ENCODE measurements at regions not wholly inside any gene's neighbourhood (a gene's known extent, or its start where the extent isn't known, plus 50 kb on each side); places are given as distances from the start of the nearest gene placed in this dataset.
"Not testable (repeated sequence)": the region's sequence is repeated elsewhere in the genome, so short reads cannot be mapped to it uniquely, and the experiment has no call there.

DNA sequence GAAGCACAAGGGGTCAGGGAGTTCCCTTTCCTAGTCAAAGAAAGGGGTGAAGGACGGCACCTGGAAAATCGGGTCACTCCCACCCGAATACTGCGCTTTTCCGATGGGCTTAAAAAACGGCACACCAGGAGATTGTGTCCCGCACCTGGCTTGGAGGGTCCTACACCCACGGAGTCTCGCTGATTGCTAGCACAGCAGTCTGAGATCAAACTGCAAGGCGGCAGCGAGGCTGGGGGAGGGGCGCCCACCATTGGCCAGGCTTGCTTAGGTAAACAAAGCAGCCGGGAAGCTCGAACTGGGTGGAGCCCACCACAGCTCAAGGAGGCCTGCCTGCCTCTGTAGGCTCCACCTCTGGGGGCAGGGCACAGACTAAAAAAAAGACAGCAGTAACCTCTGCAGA, 303.3 kb upstream of the GRM3 start:
- DNase-seq: not testable (repeated sequence)

DNA sequence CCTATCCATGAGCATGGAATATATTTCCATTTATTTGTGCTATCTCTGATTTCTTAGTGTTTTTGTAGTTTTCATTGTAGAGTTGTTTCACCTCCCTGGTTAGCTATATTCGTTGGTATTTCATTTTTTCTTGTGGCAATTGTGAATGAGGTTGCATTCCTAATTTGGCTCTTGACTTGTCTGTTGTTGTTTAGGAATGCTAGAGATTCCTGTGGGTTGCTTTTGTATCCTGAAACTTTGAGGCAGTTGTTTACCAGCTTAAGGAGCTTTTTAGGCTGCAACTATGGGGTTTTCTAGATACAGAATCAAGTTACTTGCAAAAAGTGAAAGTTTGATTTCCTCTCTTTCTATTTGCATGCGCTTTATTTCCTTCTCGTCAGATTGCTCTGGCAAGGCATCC, 304.7 kb upstream of the GRM3 start:
- DNase-seq: no peak

DNA sequence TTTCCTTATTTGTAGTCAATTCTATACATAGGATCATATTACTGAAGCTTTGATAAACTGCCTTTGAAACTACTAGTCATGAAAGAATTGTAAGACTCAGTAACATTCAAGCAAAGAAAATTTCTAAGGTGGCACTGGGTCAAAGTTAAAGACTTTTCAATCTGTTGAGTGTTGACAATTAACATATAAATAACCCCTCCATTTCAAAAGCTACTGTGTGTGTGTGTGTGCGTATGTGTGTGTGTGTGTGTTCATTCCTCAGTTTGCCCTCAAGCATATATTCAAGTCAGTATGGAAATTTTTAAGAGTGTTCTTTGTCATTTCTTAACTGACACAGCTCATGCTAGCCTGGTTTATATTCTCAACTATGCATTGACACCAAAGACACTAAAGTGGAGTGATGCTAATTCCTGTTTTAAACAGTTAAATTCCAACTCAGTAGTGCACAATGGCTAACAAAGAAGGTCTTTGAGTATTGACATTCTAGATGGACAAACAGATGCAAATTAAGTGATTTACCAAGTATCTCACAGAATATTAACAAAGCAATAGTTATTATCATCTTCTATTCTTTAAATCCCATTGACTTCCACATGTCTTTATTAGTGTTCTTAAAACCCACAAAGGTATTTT, 314.8 kb upstream of the GRM3 start:
- no peak for DNase-seq

DNA sequence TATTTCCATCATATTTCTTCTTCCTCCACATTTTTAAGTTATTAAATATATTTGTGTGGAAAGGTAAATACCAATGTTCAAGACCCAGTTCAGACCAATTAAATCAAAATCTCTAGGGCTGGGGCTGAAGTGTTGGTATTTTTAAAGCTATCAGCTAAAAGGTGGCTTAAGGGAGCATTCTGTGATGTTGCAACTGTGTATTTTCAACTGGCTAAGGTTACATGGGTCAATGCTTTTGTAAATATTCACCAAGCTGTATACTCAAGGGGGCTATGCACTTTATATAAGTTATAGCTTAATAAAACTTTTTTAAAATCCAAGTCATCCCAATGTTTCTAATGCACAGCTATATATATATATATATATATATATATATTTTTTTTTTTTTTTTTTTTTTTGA, 316.9 kb upstream of the GRM3 start:
- DNase-seq: no peak

DNA sequence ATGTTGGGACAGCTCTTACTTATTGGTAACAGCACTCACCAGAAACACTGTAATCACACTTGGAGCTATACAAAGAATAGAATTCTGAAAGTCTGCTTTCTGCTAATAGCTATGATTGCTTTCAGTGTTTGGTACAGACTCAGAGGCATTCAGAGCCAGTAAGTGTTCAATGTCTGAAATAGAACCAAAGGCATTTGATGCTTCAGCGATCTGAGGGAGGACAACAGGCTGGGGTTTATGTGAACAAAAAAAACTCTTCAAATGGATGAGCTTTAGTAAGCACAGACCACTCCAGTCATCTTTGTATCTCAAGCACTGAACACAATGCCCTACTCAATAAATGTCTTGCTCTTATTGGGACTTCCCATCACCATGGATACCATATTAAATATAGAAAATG, 322.8 kb upstream of the GRM3 start:
- no peak for DNase-seq

DNA sequence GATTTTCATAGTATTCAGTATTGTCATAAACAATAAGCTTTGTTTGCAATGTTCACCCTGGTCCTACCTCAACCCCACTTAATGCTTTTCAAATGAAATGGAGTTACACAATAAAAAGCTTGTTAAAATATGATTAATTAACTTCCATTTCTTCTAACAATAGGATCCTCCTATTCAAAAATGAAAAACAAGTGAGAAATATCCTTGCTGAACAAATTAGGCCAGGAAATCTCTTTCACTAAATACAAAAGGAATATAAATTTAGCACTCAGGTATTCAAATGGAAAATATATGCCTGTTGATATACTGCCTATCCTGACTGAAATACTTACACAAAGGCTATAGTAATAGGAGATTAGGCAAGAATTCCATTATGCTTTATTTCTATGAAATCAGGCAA, 323.4 kb upstream of the GRM3 start:
- DNase-seq: no peak

DNA sequence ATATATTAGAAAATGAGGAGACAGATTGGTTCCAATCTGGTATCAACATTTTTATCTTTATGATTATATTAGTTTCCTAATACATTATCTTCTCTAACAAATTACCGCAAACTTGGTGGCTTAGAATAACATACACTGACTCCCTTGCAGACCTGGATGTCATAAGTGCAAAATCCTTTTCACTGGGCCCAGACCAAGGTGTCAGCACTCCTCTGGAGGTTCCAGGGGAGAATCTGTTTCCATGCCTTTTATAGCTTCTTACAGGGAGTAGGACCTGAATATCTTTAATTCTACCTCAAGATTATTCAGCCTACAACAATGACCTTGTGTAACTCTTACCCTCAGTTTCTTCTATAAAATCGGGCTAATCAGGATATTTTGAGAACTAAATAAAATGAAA, 329.9 kb upstream of the GRM3 start:
- DNase-seq: no peak

DNA sequence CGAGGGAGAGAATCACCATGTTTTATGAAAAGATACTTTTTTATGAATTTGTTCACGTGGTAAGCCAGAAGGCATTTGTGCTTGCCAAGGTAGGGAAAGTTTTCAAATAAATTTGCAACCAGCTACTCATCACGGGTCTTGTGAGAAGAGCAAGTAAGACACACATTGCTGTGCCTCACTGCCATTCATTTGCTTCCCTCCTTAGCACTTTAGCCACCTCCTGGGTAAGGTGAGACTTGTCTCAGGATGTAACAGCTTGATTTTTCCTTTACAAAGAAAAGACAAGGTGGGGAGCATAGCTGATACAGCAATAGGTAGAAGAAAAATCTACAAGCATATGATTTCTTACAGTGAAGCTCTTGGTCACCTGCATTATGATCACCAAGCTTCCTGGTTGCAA, 342.4 kb upstream of the GRM3 start:
- no peak for DNase-seq

DNA sequence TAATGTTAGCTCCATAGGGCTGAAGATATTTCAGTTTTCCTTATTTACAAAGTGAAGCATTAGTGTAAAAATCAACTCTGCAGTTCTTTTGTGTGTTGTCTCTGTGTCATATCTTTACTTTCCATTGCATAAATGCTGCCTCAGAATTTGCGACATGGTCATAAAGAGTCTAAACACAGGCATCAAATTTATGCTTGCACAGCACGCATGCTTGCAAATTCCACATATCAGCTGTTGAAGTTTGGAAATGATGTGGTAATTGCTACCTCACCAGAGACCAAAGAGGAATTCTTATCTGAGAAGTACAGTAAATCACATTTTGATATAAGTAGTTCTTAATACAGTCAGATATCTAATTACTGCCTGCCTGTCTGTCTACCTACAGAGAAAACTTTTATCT, 348.2 kb upstream of the GRM3 start:
- DNase-seq: no peak

DNA sequence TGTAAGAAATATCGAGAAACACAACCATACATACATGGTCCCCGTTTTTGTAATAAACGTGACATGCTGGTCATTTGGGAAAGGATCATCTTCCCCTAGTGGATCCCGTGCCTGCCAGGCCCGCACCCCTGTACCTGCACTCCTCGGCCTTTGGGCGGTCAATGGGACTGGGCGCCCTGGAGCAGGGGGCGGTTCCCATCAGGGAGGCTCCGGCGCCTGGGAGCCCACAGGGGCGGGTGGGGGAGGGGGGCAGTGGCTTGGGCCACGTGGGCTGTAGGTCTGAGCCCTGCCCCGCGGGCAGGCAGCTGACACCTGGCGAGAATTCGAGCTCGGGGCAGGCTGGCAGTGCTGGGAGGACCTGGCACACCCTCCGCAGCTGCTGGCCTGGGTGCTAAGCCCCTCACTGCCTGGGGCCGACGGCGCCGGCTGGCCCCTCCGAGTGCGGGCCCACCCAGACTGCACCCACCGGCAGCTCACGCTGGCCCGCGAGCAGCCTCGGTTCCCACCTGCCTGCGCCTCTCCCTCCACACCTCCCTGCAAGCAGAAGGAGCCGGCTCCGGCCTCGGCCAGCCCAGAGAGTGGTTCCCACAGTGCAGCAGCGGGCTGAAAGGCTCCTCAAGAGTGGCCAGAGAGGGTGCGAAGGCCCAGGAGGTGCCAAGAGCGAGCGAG, 361.6 kb upstream of the GRM3 start:
- no peak for DNase-seq

DNA sequence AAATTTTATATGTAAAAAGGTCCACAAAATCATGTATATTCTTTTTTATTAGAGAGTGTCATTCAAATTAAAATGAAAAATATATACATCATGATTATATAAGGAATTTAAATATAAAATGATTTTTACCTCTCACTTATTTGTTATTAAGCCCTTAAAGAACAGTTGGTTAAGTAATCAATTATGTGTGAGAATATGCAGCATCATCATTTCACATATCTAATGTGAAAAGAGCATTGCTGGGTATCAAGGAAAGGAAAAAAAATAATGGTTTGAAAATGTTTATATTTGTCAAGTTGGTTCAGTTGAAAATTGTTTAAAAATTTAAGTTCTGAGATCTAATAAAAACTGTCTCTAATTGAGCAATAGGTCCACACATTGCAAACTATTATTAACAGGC, 363.6 kb upstream of the GRM3 start:
- no peak for DNase-seq

DNA sequence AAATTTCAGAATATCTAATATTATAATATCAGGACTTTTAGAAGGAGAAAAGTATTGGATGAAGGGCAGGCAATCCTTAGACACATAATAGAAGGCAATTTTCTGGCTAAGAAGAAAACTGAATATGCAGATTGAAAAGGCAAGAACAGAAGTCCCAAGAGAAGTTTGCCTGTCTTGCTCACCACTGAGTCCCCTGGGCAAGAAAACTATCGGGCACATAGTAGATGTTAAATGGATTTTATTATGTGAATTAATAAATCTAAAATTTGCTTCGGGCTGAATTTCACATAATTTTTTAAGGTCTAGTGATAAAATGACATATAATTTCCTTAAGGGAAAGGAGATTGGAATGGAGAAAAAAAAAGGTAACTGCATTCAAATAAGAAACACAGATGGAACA, 380.9 kb upstream of the GRM3 start:
- no peak for DNase-seq

DNA sequence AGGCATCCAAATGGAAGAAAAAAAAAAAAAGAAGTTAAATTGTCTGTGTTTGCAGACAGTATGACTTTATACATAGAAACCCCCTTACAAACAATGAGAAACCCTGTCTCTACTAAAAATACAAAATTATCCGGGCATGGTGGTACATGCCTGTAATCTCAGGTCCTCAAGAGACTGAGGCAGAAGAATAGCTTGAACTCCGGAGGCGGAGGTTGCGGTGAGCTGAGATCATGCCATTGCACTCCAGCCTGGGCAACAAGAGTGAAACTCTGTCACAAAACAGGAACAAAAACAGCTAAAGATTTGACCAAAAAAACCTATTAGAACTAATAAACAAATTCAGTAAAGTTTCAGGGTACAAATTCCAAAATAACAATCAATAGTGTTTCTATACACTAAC, 385.8 kb upstream of the GRM3 start:
- no peak for DNase-seq

DNA sequence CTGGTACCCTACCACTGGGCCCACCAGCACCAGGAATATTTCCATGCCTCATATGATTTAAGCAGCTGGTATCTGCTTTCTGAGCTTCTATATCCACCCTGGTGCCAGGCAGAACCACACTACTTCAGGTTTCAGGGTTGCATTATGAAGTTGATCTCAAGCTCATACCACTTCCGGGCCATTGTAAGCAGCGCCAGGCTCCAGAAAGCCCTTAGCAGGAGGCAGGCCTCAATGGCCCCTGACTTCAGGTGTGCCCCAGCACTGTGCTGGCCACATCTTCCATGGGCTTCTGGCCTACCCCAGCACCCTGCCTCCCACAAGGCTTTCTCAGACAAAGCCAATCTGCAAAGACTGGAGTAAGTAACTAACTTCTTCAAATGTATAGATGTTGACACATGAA, 391.3 kb upstream of the GRM3 start:
- no peak for DNase-seq

DNA sequence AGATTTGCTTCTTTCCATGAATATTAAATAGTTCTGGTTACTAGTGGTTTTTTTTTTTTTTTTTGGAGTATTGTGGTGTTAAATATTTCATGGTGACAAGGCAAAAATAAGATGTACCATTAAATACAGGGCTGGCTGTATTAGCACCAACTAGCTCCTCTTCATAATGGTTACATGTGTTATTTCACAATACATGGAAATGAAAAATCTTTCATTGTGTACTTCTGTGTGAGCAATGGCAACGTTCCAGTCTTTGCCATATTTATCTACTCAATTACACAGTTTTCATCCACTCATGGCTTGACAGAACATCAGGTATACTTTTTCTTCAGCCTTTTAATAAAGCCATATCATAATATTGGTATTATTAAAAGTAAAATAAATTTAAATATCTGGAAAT, 394.7 kb upstream of the GRM3 start:
- no peak for DNase-seq

DNA sequence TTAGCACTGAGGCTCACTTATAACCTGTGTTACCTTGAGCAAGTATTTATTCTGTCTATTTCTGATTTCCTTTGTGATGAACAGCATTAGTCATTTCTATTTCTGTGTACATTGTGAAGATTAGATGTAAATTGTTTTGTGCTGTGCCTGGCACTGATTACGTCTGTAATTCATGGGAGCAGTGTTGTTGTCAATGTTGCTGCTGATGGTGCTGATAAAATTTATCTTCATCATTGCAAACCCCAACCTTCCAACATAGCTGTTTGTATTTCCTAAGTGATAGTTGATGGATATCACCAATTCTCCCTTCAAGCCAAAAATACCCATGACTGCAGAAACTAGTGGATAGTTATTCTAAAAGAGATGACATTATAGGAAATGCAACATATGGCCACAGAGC, 400.5 kb upstream of the GRM3 start:
- no peak for DNase-seq

DNA sequence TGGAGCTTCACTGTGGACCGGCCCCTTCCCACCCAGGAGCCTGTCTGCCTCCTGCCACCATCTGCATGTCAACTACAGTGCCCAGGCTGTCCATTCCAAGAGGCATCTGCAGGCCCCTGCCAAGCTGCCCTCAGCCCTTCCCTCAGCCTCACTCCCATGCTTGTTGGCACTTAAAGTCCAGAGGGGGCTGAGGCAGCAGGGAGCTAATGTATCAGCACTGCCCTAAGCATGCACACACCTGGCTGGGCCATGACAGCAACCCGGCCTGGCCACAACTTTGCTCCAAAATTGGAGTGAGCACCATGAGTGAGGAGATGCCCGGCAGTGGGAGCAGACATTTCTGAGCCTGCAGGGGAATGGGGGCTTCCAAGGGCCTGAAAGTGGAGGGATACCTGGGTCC, 417.5 kb upstream of the GRM3 start:
- no peak for DNase-seq

DNA sequence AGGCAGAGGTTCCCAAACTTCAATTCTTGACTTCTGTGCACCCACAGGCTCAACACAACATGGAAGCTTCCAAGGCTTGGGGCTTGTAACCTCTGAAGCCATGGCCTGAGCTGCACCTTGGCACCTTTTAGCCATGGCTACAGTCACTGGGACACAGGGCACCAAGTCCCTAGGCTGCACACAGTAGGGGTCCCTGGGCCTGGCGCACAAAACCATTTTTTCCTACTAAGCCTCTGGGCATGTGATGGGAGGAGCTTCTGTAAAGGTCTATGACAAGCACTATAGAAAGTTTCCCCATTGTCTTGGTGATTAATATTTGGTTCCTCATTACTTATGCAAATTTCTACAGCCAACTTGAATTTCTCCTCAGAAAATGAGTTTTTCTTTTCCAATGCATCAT, 420.9 kb upstream of the GRM3 start:
- DNase-seq: no peak

DNA sequence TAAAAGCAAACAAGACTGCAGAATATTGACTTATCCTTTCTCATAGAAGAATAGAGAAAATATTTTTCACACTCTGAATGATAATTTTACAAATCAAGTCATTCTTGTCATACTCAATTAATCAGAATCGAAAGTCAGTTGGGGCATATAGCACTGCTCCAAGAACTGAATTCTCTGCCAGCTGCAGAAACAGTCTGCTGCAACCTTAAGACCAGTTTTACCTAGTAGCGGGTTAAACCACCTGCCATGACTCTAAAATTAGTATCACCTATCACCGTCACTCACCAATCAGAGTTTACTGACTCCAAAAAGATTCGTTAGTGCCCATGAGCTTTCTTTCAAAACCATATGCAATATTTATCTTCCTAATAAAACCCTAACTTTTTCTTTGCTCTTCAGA, 429.0 kb upstream of the GRM3 start:
- DNase-seq: no peak

DNA sequence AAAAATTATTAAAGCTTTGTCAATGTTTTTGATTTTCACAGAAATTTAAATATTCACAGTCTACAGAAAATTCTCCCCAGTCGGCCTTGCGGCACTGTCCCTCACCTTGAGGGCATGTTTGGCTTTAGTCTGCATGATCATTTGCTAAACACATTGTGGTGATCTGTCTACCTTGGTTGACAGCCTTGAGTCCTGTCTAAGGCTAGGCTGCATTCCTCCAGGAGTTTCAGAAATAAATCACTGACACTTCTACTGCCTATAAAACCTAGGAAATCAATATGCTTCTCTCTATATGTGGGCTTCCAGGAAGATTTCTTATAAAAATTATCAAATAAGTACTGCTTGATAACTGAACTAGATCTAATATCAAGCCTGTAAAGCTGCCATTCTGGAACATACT, 430.7 kb upstream of the GRM3 start:
- DNase-seq: no peak

DNA sequence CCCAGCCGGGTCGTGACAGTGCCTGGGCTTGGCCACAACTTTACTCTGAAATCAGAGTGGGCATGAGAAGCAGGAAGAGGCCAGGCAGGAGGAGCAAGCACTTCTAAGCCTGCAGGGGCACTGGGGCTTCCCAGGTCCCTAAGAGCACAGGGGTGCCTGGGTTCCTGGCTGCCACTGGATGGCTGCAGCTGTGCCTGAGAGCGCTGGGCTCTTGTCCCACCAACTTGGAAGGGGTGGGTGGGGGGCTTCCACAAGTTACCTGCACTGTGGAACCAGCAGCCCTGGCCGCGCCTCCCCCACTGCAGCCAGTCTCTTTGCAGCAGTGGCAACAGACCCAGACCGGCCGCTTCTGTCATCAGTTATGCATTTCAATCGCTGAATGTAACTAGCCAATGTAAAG, 434.7 kb upstream of the GRM3 start:
- DNase-seq: no peak

DNA sequence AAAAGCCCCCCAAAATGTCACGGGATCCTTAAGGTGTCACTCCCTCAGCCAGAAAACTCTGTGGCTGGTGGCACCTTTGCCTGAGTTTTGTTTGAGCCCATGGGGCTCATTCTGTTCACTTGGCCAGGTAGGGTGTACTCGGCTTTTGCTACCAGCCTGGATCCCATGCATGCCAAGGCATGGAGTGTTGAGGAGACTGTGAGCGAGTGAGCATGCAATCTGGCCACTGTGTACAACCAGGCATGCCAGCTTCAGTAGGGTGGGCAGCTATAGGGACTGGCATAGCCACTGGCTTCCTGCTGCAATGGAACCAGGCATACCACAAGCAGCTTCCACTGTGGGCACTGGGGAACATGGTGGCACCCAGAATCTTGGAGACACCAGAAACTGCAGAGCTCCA, 436.0 kb upstream of the GRM3 start:
- DNase-seq: no peak

DNA sequence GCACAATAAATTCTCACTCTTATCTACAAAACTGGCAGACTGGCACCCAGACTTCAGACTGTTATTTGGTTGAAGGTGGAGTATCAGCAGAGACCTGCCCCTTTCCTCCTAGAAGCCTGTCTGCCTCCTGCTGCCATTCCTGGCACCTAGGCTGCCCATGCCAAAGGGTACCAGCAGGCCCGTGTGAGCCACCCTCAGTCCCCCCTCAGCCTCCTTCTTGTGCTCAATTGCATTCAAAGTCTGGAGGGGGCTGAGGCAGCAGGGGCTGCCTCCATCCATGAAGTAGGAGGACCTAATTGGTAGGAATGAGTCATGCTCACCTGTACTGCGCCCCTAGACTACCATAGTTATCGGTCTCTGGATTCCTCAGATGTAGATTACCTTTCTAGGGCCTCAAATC, 440.9 kb upstream of the GRM3 start:
- DNase-seq: no peak

DNA sequence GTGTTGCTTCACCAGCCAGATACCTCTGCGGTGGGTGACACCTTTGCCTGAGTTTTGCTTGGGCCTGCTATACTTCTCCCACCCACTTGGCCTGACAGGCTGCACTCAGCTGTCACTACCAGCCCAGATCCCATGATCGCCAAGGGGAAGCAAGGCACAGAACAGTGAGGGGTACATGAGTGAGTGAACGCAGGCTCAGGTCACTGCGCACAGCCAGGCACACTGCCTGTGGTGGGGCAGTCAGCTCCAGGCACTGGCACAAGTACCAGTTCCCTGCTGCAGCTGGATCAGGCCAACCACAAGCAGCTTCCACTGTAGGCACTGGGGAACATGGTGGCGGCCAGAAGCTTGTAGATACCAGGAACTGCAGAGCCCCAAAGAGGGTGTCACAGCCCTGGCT, 441.9 kb upstream of the GRM3 start:
- DNase-seq: no peak

DNA sequence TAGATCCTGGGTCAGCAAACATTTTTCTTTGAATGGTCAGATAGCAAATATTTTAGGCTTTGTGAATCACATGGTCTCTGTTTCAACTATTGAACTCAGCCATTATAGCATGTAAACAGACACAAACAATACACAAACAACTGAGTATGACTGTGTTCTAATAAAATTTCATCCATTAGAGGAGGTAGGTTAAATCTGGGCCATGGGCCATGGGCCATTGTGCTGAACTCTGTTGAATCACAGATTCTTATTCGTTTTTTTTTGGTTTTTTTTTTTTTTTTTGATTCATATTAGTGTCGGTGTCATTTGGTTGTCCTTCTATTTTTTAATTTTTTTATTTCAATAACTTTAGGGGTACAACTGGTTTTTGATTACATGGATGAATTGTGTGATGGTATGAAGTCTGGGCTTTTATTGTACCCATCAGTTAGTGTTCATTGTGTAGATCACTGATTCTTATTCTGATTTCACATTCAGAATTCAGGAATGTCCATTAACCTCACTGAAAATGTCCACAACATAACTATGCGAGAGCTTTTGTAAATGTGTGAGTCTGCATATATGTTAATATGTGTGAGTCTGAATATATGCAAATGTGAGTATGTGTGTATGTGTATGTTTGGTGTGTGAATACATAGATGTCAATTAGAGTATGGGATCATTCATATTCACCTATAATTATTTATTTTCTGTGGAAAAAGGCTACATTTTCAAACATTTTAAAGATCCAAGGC, 443.7 kb upstream of the GRM3 start:
- DNase-seq: no peak

Data from activated gamma-delta T cell treated with Interleukin-2 at 50 U/mL for 16 hours (primary cell).